Liver (tissue), 8 donors: ENCODE measurements at regions not wholly inside any gene's neighbourhood (a gene's known extent, or its start where the extent isn't known, plus 50 kb on each side); places are given as distances from the start of the nearest gene placed in this dataset.

ENCODE experiments used
- DNase-seq: peaks from one replicate; pipeline ENCODE4 v3.0.0-alpha.2; 2017; ENCODE audit warnings: low spot score
- H3K27ac ChIP-seq, 2 donors: one replicate each; pipeline ENCODE4 v1.7.0; 2013; ENCODE audit warnings: inconsistent platforms in 2 of 2, low read length in 2 of 2, control low read depth in 1 of 2, low read depth in 1 of 2, mild to moderate bottlenecking in 1 of 2
- H3K27me3 ChIP-seq, 4 donors: one replicate each; pipeline versions ENCODE4 v1.6.1 to v1.7.0; 2013; ENCODE audit warnings: low read length in 3 of 4, inconsistent platforms in 1 of 4, mild to moderate bottlenecking in 1 of 4, moderate library complexity in 1 of 4; ENCODE audit not compliant: control insufficient read depth in 4 of 4, insufficient read depth in 4 of 4
- H3K36me3 ChIP-seq, 4 donors: one replicate each; pipeline versions ENCODE4 v1.6.1 to v1.7.0; 2013; ENCODE audit warnings: low read length in 3 of 4, mild to moderate bottlenecking in 3 of 4, low read depth in 1 of 4, moderate library complexity in 1 of 4; ENCODE audit not compliant: control insufficient read depth in 4 of 4, insufficient read depth in 3 of 4
- H3K4me1 ChIP-seq, 4 donors: one replicate each; pipeline versions ENCODE4 v1.6.1 to v1.7.0; 2013; ENCODE audit warnings: low read length in 3 of 4, mild to moderate bottlenecking in 3 of 4, moderate library complexity in 1 of 4; ENCODE audit not compliant: control insufficient read depth in 4 of 4, insufficient read depth in 4 of 4
- H3K4me3 ChIP-seq, 3 donors: one replicate each; pipeline versions ENCODE4 v1.6.1 to v1.7.0; 2013; ENCODE audit warnings: low read length in 3 of 3, control low read depth in 1 of 3, low read depth in 1 of 3, mild to moderate bottlenecking in 1 of 3
- H3K9ac ChIP-seq, 2 donors: one replicate each; pipeline ENCODE4 v1.7.0; 2013; ENCODE audit warnings: low read length in 2 of 2, mild to moderate bottlenecking in 2 of 2, moderate library complexity in 2 of 2, control low read depth in 1 of 2, low read depth in 1 of 2
- H3K9me3 ChIP-seq, 4 donors: one replicate each; pipeline versions ENCODE4 v1.6.1 to v1.7.0; 2013; ENCODE audit warnings: low read length in 3 of 4; ENCODE audit not compliant: control insufficient read depth in 4 of 4
- ATF3 ChIP-seq: IDR thresholded peaks from 2 replicates; pipeline ENCODE4 v1.6.1; 2016; ENCODE audit warnings: antibody characterized with exemption
- CTCF ChIP-seq: fragments of 150-350 bp; IDR thresholded peaks from 2 replicates; pipeline ENCODE4 v1.5.1; 2017; ENCODE audit warnings: improper control_type of control experiment, low read depth, low read length; ENCODE audit not compliant: missing input control
- EGR1 ChIP-seq, 2 donors: IDR thresholded peaks; 2 replicates each; pipeline ENCODE4 v1.6.1; 2016 to 2018; ENCODE audit warnings: antibody characterized with exemption in 2 of 2, low read depth in 2 of 2
- FOXA1 ChIP-seq: IDR thresholded peaks from 2 replicates; pipeline ENCODE4 v1.6.1; 2016; ENCODE audit warnings: antibody characterized with exemption
- FOXA2 ChIP-seq: IDR thresholded peaks from 2 replicates; pipeline ENCODE4 v1.6.1; 2016; ENCODE audit warnings: antibody characterized with exemption
- GABPA ChIP-seq, 2 donors: IDR thresholded peaks in 1 of 2; conservative IDR thresholded peaks in 1 of 2; 2 replicates each; pipeline ENCODE4 v1.6.1; 2016; ENCODE audit warnings: antibody characterized with exemption in 2 of 2, mild to moderate bottlenecking in 1 of 2, moderate library complexity in 1 of 2
- HNF4G ChIP-seq: IDR thresholded peaks from 2 replicates; pipeline ENCODE4 v1.6.1; 2016; ENCODE audit warnings: antibody characterized with exemption
- JUND ChIP-seq, 2 donors: IDR thresholded peaks; 2 replicates each; pipeline ENCODE4 v1.6.1; 2016; ENCODE audit warnings: antibody characterized with exemption in 2 of 2
- MAX ChIP-seq: IDR thresholded peaks from 2 replicates; pipeline ENCODE4 v1.6.1; 2016; ENCODE audit warnings: antibody characterized with exemption
- NR2F2 ChIP-seq: IDR thresholded peaks from 2 replicates; pipeline ENCODE4 v1.6.1; 2016; ENCODE audit warnings: antibody characterized with exemption
- RAD21 ChIP-seq, 2 donors: IDR thresholded peaks; 2 replicates each; pipeline ENCODE4 v1.6.1; 2016; ENCODE audit warnings: antibody characterized with exemption in 2 of 2, mild to moderate bottlenecking in 2 of 2
- REST ChIP-seq: IDR thresholded peaks from 2 replicates; pipeline ENCODE4 v1.6.1; 2016; ENCODE audit warnings: antibody characterized with exemption, mild to moderate bottlenecking
- TAF1 ChIP-seq: conservative IDR thresholded peaks from 2 replicates; pipeline ENCODE4 v1.6.1; 2016; ENCODE audit warnings: antibody characterized with exemption, mild to moderate bottlenecking
- YY1 ChIP-seq: IDR thresholded peaks from 2 replicates; pipeline ENCODE4 v1.6.1; 2016; ENCODE audit warnings: antibody characterized with exemption, mild to moderate bottlenecking
- ZBTB33 ChIP-seq: IDR thresholded peaks from 2 replicates; pipeline ENCODE4 v1.6.1; 2016; ENCODE audit warnings: antibody characterized with exemption
- WGBS: extraction: QIAGEN DNeasy Blood & Tissue Kit; methylation state at CpG from one replicate; pipeline ENCODE4 v1.1.7; 2013; 5-methylcytosine and 5-hydroxymethylcytosine counted together
- donor health status: healthy.
- donor health status: healthy.
- donor health status: healthy.
- donor health status: healthy.
- donor health status: healthy.

- TF ChIP-seq RAD21 (IDR thresholded peaks at IDR 0.05), result no peak
- TF ChIP-seq TAF1, result no peak
- TF ChIP-seq HNF4G, result no peak
- no peak for TF ChIP-seq NR2F2
- no peak for TF ChIP-seq GABPA (IDR thresholded peaks at IDR 0.05 in 1 of 2, conservative IDR thresholded peaks at IDR 0.05 in 1 of 2)
- TF ChIP-seq YY1, result no peak
- no peak for TF ChIP-seq REST
- TF ChIP-seq FOXA2, result no peak
- no peak for TF ChIP-seq ZBTB33
- Histone ChIP-seq H3K27me3 (no peaks in the 10 kb centered on the region), H3K9ac (no peak overlapping the region), H3K4me3 (no peak overlapping the region), H3K9me3 (no peaks in the 10 kb centered on the region), H3K27ac (no peak overlapping the region), H3K4me1 (peaks cover 0 to 1% (median 0%) of the 10 kb centered on the region in 4 donors), H3K36me3 (no peaks in the 10 kb centered on the region)
- WGBS, result 94% methylated on average over 2 of the region's 2 CpGs
- DNase-seq, result no peak
Measured at GRCh38 chr10:94137747-94138146, 144.0 kb downstream of the PLCE1 start.

GRCh38 chr10:94138391-94138790 is 144.7 kb downstream of the PLCE1 start:
- Histone ChIP-seq H3K36me3 (no peaks in the 10 kb centered on the region), H3K27ac (no peak overlapping the region), H3K9ac (no peak overlapping the region), H3K4me3 (no peak overlapping the region), H3K27me3 (no peaks in the 10 kb centered on the region), H3K9me3 (no peaks in the 10 kb centered on the region), H3K4me1 (peaks cover 0 to under 1% (median 0%) of the 10 kb centered on the region in 4 donors)
- DNase-seq, result no peak
- no peak for TF ChIP-seq CTCF
- 94% methylated on average over 2 of the region's 2 CpGs for WGBS

GRCh38 chr10:94143261-94143660 is 149.5 kb downstream of the PLCE1 start:
- H3K27me3 ChIP-seq, result no peaks in the 10 kb centered on the region
- no peak overlapping the region for H3K4me3 ChIP-seq
- TF ChIP-seq FOXA1, result no peak
- no peak for TF ChIP-seq HNF4G
- no peak for TF ChIP-seq RAD21 (IDR thresholded peaks at IDR 0.05)
- TF ChIP-seq TAF1, result no peak
- no peak for TF ChIP-seq EGR1 (IDR thresholded peaks at IDR 0.05; ENCODE audit: low read depth in 2 of 2)
- TF ChIP-seq CTCF, result no peak
- TF ChIP-seq JUND (IDR thresholded peaks at IDR 0.05), result no peak
- no peak for TF ChIP-seq MAX
- TF ChIP-seq NR2F2, result no peak
- no peak for TF ChIP-seq ATF3
- no peak for TF ChIP-seq ZBTB33

More at GRCh38 chr10:94143261-94143660, 149.5 kb downstream of the PLCE1 start:
- no peak overlapping the region for H3K9ac ChIP-seq
- no peak overlapping the region for H3K27ac ChIP-seq
- DNase-seq, result no peak
- H3K36me3 ChIP-seq, result no peaks in the 10 kb centered on the region
- H3K9me3 ChIP-seq, result peaks cover 0 to 8% (median 5%) of the 10 kb centered on the region in 4 donors
- no peaks in the 10 kb centered on the region for H3K4me1 ChIP-seq
